Endodermal cell (in vitro differentiated cells): ENCODE measurements at regions not wholly inside any gene's neighbourhood (a gene's known extent, or its start where the extent isn't known, plus 50 kb on each side); places are given as distances from the start of the nearest gene placed in this dataset.
A peak's percentile ranks its signal among the peaks of the same experiment; 100 is the strongest.

Experiments
- DNase-seq: peaks from one replicate; pipeline ENCODE4 v3.0.0-alpha.2; 2017
- H3K27ac ChIP-seq: 2 replicates; pipeline ENCODE4 v1.5.1; 2013; ENCODE audit warnings: mild to moderate bottlenecking, low read depth, low read length, moderate library complexity
- H3K27me3 ChIP-seq: 2 replicates; pipeline ENCODE4 v1.6.1; 2013; ENCODE audit warnings: mild to moderate bottlenecking, low read length, moderate library complexity; ENCODE audit not compliant: insufficient read depth, control insufficient read depth, poor library complexity, severe bottlenecking
- H3K36me3 ChIP-seq: 2 replicates; pipeline ENCODE4 v1.7.0; 2013; ENCODE audit warnings: mild to moderate bottlenecking, low read length, moderate library complexity; ENCODE audit not compliant: control insufficient read depth, insufficient read depth
- H3K4me1 ChIP-seq: one replicate; pipeline ENCODE4 v1.7.0; 2013; ENCODE audit warnings: low read length; ENCODE audit not compliant: control insufficient read depth, insufficient read depth
- H3K4me3 ChIP-seq: 2 replicates; pipeline ENCODE4 v1.5.1; 2013; ENCODE audit warnings: mild to moderate bottlenecking, low read length, moderate library complexity
- H3K9ac ChIP-seq: 2 replicates; pipeline ENCODE4 v1.6.1; 2013; ENCODE audit warnings: mild to moderate bottlenecking, low read length, moderate library complexity; ENCODE audit not compliant: poor library complexity, severe bottlenecking; ENCODE audit errors: extremely low read depth
- H3K9me3 ChIP-seq: 2 replicates; pipeline ENCODE4 v1.6.1; 2013; ENCODE audit warnings: mild to moderate bottlenecking, low read length, moderate library complexity; ENCODE audit not compliant: control insufficient read depth
- H3K27ac Mint-ChIP-seq: 2 replicates; pipeline ENCODE4 v1.8.0; 2020; ENCODE audit warnings: mixed read lengths
- H3K27me3 Mint-ChIP-seq: 2 replicates; pipeline ENCODE4 v1.8.0; 2021; ENCODE audit warnings: mild to moderate bottlenecking, mixed read lengths; ENCODE audit not compliant: insufficient read depth
- H3K36me3 Mint-ChIP-seq: 2 replicates; pipeline ENCODE4 v1.8.0; 2020; ENCODE audit warnings: low read depth, mixed read lengths
- H3K4me1 Mint-ChIP-seq: 2 replicates; pipeline ENCODE4 v1.8.0; 2020; ENCODE audit warnings: mixed read lengths
- H3K4me3 Mint-ChIP-seq: 2 replicates; pipeline ENCODE4 v1.8.0; 2020; ENCODE audit warnings: mild to moderate bottlenecking, moderate library complexity, mixed read lengths
- H3K9me3 Mint-ChIP-seq: 2 replicates; pipeline ENCODE4 v1.8.0; 2020; ENCODE audit warnings: mild to moderate bottlenecking, mixed read lengths
- WGBS, 2 experiments: methylation state at CpG; one replicate each; pipeline versions ENCODE4 v1.1.5 to v1.1.7; 2013; ENCODE audit warnings: missing lambda C conversion rate in 2 of 2, mixed read lengths in 1 of 2; ENCODE audit not compliant: insufficient coverage in 1 of 2, insufficient read length in 1 of 2; 5-methylcytosine and 5-hydroxymethylcytosine counted together
- TF ChIP-seq, protein P1 (sequence below): fragments of 200-600 bp; sonication (generic); conservative IDR thresholded peaks from 2 replicates; pipeline ENCODE4 v1.5.0; 2021; ENCODE audit warnings: antibody characterized with exemption, mild to moderate bottlenecking

DNA sequence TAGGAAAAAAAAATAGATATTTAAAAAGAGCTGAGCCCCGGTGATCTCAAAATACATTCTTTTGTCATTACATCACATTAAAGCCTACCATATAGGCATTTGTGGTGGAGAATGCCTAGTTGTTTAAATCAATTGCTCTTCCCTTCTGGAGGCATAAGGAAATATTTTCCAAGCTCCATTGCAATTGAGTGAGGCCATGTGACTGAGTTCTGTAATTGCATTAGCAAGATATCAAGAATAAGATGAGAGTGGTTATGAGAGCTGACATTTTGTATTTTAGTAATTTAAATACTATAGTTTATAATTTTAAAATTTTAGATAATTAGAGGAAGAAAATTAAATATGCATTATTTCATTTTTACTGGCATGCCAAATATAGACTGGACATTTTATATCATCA lies 1195.9 kb downstream of the DTWD2 start:
- no peaks in the 10 kb centered on the region for H3K9me3 ChIP-seq
- no peaks in the 10 kb centered on the region for H3K27me3 ChIP-seq
- Mint-ChIP-seq H3K4me3 (no peak overlapping the region), H3K36me3 (no peaks in the 10 kb centered on the region), H3K9me3 (no peaks in the 10 kb centered on the region), H3K27me3 (peaks cover 8% of the 10 kb centered on the region), H3K4me1 (peaks cover 3% of the 10 kb centered on the region), H3K27ac (no peak overlapping the region)
- TF ChIP-seq, protein P1, sequence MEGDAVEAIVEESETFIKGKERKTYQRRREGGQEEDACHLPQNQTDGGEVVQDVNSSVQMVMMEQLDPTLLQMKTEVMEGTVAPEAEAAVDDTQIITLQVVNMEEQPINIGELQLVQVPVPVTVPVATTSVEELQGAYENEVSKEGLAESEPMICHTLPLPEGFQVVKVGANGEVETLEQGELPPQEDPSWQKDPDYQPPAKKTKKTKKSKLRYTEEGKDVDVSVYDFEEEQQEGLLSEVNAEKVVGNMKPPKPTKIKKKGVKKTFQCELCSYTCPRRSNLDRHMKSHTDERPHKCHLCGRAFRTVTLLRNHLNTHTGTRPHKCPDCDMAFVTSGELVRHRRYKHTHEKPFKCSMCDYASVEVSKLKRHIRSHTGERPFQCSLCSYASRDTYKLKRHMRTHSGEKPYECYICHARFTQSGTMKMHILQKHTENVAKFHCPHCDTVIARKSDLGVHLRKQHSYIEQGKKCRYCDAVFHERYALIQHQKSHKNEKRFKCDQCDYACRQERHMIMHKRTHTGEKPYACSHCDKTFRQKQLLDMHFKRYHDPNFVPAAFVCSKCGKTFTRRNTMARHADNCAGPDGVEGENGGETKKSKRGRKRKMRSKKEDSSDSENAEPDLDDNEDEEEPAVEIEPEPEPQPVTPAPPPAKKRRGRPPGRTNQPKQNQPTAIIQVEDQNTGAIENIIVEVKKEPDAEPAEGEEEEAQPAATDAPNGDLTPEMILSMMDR: no peak
- no peaks in the 10 kb centered on the region for H3K4me1 ChIP-seq
- 100% methylated on average over 1 of the region's 1 CpG; no CpG with 5 or more reads in 1 of the 2 experiments for WGBS, 2 experiments
- no peak overlapping the region for H3K9ac ChIP-seq
- H3K4me3 ChIP-seq: no peak overlapping the region
- no peak for DNase-seq
- H3K27ac ChIP-seq: no peak overlapping the region
- no peaks in the 10 kb centered on the region for H3K36me3 ChIP-seq

DNA sequence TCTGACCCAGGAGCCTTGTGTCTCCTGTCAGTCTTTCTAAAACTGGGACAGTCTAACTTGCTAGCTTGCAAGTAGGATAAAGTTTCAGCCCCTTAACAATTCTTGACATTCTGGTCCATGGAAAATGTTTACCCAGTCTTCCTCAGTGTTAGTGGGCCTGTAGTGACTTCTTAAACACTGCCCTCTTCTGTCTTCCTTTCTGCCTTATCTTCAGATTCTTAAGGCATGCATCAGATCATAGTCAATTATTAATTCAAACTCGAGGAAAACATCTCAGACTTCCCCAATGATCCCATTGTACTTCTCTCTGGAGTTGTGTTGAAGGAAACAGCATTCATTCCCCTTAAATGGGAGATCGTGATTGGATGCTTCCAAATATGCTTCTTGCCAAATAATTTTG lies 1199.8 kb downstream of the DTWD2 start:
- Mint-ChIP-seq H3K27ac (no peak overlapping the region), H3K9me3 (no peaks in the 10 kb centered on the region), H3K4me1 (peaks cover 3% of the 10 kb centered on the region), H3K4me3 (no peak overlapping the region), H3K27me3 (no peaks in the 10 kb centered on the region), H3K36me3 (no peaks in the 10 kb centered on the region)
- H3K9ac ChIP-seq: no peak overlapping the region
- TF ChIP-seq, protein P1: peak; percentile 18
- no peak for DNase-seq
- H3K36me3 ChIP-seq: no peaks in the 10 kb centered on the region
- peaks cover 2% of the 10 kb centered on the region for H3K9me3 ChIP-seq
- WGBS, 2 experiments: 52 to 80% methylated on average over 1 to 2 of the region's 2 CpGs
- no peak overlapping the region for H3K27ac ChIP-seq
- H3K4me3 ChIP-seq: no peak overlapping the region
- no peaks in the 10 kb centered on the region for H3K27me3 ChIP-seq
- H3K4me1 ChIP-seq: no peaks in the 10 kb centered on the region

DNA sequence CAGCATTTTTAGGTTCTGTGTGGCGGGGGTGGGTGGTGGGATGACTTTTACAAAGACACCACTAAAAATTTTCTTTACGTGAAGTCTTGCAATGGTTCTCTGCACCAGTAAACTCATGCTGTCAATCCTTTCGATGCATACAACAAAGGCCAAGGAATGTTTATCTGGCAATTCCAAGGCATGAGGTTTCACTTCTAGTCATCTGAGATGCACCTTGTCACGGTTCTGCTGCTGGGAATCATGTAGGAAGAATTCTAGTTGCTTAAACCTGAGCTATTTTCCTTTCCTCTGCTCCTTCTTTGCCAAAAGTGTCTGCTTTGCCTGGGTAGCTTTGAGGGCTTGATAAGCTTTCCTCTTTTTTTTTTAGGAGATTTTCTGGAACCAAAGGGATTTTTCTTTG lies 1204.5 kb upstream of the SEMA6A start:
- no peaks in the 10 kb centered on the region for H3K4me1 ChIP-seq
- TF ChIP-seq, protein P1: no peak
- Mint-ChIP-seq H3K4me1 (peaks cover 8% of the 10 kb centered on the region), H3K27ac (no peak overlapping the region), H3K4me3 (no peak overlapping the region), H3K9me3 (peaks cover 26% of the 10 kb centered on the region), H3K36me3 (no peaks in the 10 kb centered on the region), H3K27me3 (peaks cover 2% of the 10 kb centered on the region)
- WGBS, 2 experiments: 95 to 100% methylated on average over 3 to 4 of the region's 4 CpGs
- no peak overlapping the region for H3K9ac ChIP-seq
- no peaks in the 10 kb centered on the region for H3K27me3 ChIP-seq
- H3K27ac ChIP-seq: no peak overlapping the region
- no peaks in the 10 kb centered on the region for H3K36me3 ChIP-seq
- DNase-seq: no peak
- peaks cover 31% of the 10 kb centered on the region for H3K9me3 ChIP-seq
- no peak overlapping the region for H3K4me3 ChIP-seq
